SK-N-SH treated with all-trans-retinoic acid at 6 μM for 48 hours (cell line): ENCODE measurements at regions not wholly inside any gene's neighbourhood (a gene's known extent, or its start where the extent isn't known, plus 50 kb on each side); places are given as distances from the start of the nearest gene placed in this dataset.
"Not testable (repeated sequence)": the region's sequence is repeated elsewhere in the genome, so short reads cannot be mapped to it uniquely, and the experiment has no call there.

Source experiments
- ATAC-seq: fragments of 200-7000 bp; cut with Tn5 transposase; 3 replicates; pipeline ENCODE4 v1.9.1; 2020; ENCODE audit warnings: mild to moderate bottlenecking, moderate library complexity
- ARNTL ChIP-seq: fragments of 450-650 bp; formaldehyde crosslinking; IDR thresholded peaks from 2 replicates; pipeline ENCODE4 v1.5.0; 2020; ENCODE audit warnings: low read depth, mild to moderate bottlenecking, moderate library complexity, borderline replicate concordance
- BACH2 ChIP-seq: fragments of 250-450 bp; sonication (Bioruptor Pico); IDR thresholded peaks from 2 replicates; pipeline ENCODE4 v1.9.0; 2021; ENCODE audit warnings: mild to moderate bottlenecking, borderline replicate concordance
- CREB5 ChIP-seq: fragments of 250-450 bp; sonication (Bioruptor Pico); IDR thresholded peaks from 2 replicates; pipeline ENCODE4 v1.5.1; 2020; ENCODE audit warnings: low read depth, mild to moderate bottlenecking, moderate library complexity
- CSDC2 ChIP-seq: fragments of 250-450 bp; sonication (Bioruptor Pico); IDR thresholded peaks from 2 replicates; pipeline ENCODE4 v1.5.0; 2020; ENCODE audit warnings: mild to moderate bottlenecking, moderate library complexity
- CSRNP3 ChIP-seq: fragments of 250-450 bp; sonication (Bioruptor Pico); IDR thresholded peaks from 2 replicates; pipeline ENCODE4 v1.5.1; 2021; ENCODE audit warnings: mild to moderate bottlenecking, moderate library complexity
- GLIS3 ChIP-seq: fragments of 250-450 bp; sonication (Bioruptor Pico); IDR thresholded peaks from 2 replicates; pipeline ENCODE4 v1.5.0; 2020; ENCODE audit warnings: mild to moderate bottlenecking, moderate library complexity
- ISL1 ChIP-seq: fragments of 250-450 bp; sonication (Bioruptor Pico); IDR thresholded peaks from 2 replicates; pipeline ENCODE4 v2.1.2; 2022; ENCODE audit warnings: mild to moderate bottlenecking, moderate library complexity
- OSR1 ChIP-seq: fragments of 250-450 bp; sonication (Bioruptor Pico); IDR thresholded peaks from 2 replicates; pipeline ENCODE4 v1.8.0; 2022; ENCODE audit warnings: moderate library complexity, mild to moderate bottlenecking, inconsistent platforms
- PATZ1 ChIP-seq: fragments of 250-450 bp; sonication (Bioruptor Pico); IDR thresholded peaks from 2 replicates; pipeline ENCODE4 v1.8.0; 2020; ENCODE audit warnings: mild to moderate bottlenecking, moderate library complexity, borderline replicate concordance
- POU6F1 ChIP-seq: fragments of 250-450 bp; sonication (Bioruptor Pico); IDR thresholded peaks from 2 replicates; pipeline ENCODE4 v1.8.0; 2021; ENCODE audit warnings: low read depth, mild to moderate bottlenecking, moderate library complexity, borderline replicate concordance
- PPARA ChIP-seq: fragments of 250-450 bp; sonication (Bioruptor Pico); IDR thresholded peaks from 2 replicates; pipeline ENCODE4 v1.5.0; 2020; ENCODE audit warnings: mild to moderate bottlenecking, borderline replicate concordance
- RARB ChIP-seq: fragments of 250-450 bp; sonication (Bioruptor Pico); IDR thresholded peaks from 2 replicates; pipeline ENCODE4 v1.8.0; 2021; ENCODE audit warnings: mild to moderate bottlenecking, moderate library complexity
- TCF4 ChIP-seq: fragments of 250-450 bp; sonication (Bioruptor Pico); IDR thresholded peaks from 2 replicates; pipeline ENCODE4 v1.8.0; 2021; ENCODE audit warnings: mild to moderate bottlenecking, moderate library complexity, borderline replicate concordance
- TOX ChIP-seq: fragments of 250-450 bp; sonication (Bioruptor Pico); IDR thresholded peaks from 2 replicates; pipeline ENCODE4 v1.8.0; 2021; ENCODE audit warnings: mild to moderate bottlenecking, moderate library complexity, borderline replicate concordance
- TSHZ2 ChIP-seq: fragments of 250-450 bp; sonication (Bioruptor Pico); IDR thresholded peaks from 2 replicates; pipeline ENCODE4 v1.5.0; 2020; ENCODE audit warnings: mild to moderate bottlenecking, moderate library complexity
- ZFP3 ChIP-seq: fragments of 250-450 bp; sonication (Bioruptor Pico); IDR thresholded peaks from 2 replicates; pipeline ENCODE4 v1.5.0; 2020; ENCODE audit warnings: mild to moderate bottlenecking, moderate library complexity
- ZNF70 ChIP-seq: fragments of 450-650 bp; formaldehyde crosslinking; IDR thresholded peaks from 2 replicates; pipeline ENCODE4 v1.5.0; 2020; ENCODE audit warnings: mild to moderate bottlenecking, moderate library complexity
- ZNF8 ChIP-seq: fragments of 450-650 bp; formaldehyde crosslinking; IDR thresholded peaks from 2 replicates; pipeline ENCODE4 v1.5.0; 2020; ENCODE audit warnings: mild to moderate bottlenecking, moderate library complexity

- TF ChIP-seq PATZ1 (CRISPR knock-in tag) (no peak), POU6F1 (CRISPR knock-in tag) (no peak), TOX (CRISPR knock-in tag) (no peak), PPARA (no peak), CSDC2 (CRISPR knock-in tag) (no peak), GLIS3 (CRISPR knock-in tag) (no peak), ZNF8 (CRISPR knock-in tag) (no peak), RARB (CRISPR knock-in tag) (no peak), TCF4 (no peak), ZNF70 (CRISPR knock-in tag) (no peak), BACH2 (CRISPR knock-in tag) (no peak), ISL1 (CRISPR knock-in tag) (no peak), CSRNP3 (CRISPR knock-in tag) (no peak)
- TF ChIP-seq, all 23 proteins: peak for 0
These were observed 937.4 kb upstream of the GJE1 start (continued) for GRCh38 chr6:141195251-141195832.

- TF ChIP-seq BACH2 (CRISPR knock-in tag) (no peak), ISL1 (CRISPR knock-in tag) (no peak), ARNTL (CRISPR knock-in tag) (no peak), GLIS3 (CRISPR knock-in tag) (no peak), TSHZ2 (CRISPR knock-in tag) (no peak), PPARA (no peak), CREB5 (CRISPR knock-in tag) (no peak), TCF4 (no peak), TOX (CRISPR knock-in tag) (no peak), OSR1 (CRISPR knock-in tag) (no peak), ZNF70 (CRISPR knock-in tag) (no peak), CSDC2 (CRISPR knock-in tag) (no peak)
These were observed 949.4 kb upstream of the GJE1 start for GRCh38 chr6:141183368-141183767.

DNA sequence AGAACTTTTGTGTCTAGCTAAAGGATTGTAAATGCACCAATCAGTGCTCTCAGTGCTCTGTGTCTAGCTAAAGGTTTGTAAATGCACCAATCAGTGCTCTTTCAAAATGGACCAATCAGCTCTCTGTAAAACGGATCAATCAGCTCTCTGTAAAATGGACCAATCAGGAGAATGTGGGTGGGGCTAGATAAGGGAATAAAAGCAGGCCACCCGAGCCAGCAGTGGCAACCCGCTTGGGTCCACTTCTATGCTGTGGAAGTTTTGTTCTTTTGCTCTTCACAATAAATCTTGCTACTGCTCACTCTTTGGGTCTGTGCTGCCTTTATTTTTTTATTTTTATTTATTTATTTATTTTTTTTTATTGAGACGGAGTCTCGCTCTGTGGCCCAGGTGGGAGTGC, 957.3 kb upstream of the GJE1 start:
- ATAC-seq: not testable (repeated sequence)

More at GRCh38 chr6:141183368-141183767, 949.4 kb upstream of the GJE1 start:
- ATAC-seq: no peak

- no peak for TF ChIP-seq PATZ1 (CRISPR knock-in tag)
- no peak for TF ChIP-seq POU6F1 (CRISPR knock-in tag)
- no peak for TF ChIP-seq ZFP3 (CRISPR knock-in tag)
- no peak for TF ChIP-seq CSRNP3 (CRISPR knock-in tag)
- TF ChIP-seq BACH2 (CRISPR knock-in tag): no peak
- TF ChIP-seq CSDC2 (CRISPR knock-in tag): no peak
- TF ChIP-seq, all 23 proteins: peak for 0
- ATAC-seq: no peak
These were observed 957.8 kb upstream of the GJE1 start for GRCh38 chr6:141174932-141175331.
